Brain microvascular endothelial cell (primary cell): ENCODE measurements at regions not wholly inside any gene's neighbourhood (a gene's known extent, or its start where the extent isn't known, plus 50 kb on each side); places are given as distances from the start of the nearest gene placed in this dataset.

Source experiments
- DNase-seq: peaks from one replicate; pipeline ENCODE4 v3.0.0-alpha.2; 2020
- H3K27ac ChIP-seq: fragments of 250-450 bp; sonication (Bioruptor Pico); 2 replicates; pipeline ENCODE4 v1.5.1; 2020; ENCODE audit warnings: mild to moderate bottlenecking, moderate library complexity
- H3K27me3 ChIP-seq: fragments of 250-450 bp; sonication (Bioruptor Pico); replicated peaks from 2 replicates; pipeline ENCODE4 v1.5.1; 2020; ENCODE audit warnings: mild to moderate bottlenecking
- H3K36me3 ChIP-seq: fragments of 250-450 bp; sonication (Bioruptor Pico); replicated peaks from 2 replicates; pipeline ENCODE4 v1.5.1; 2020; ENCODE audit warnings: mild to moderate bottlenecking
- H3K4me3 ChIP-seq: 2 replicates; pipeline ENCODE4 v1.5.1; 2011; ENCODE audit warnings: low read depth, mild to moderate bottlenecking, control low read depth, low read length, moderate library complexity
- CTCF ChIP-seq: IDR thresholded peaks from 2 replicates; pipeline ENCODE4 v1.5.1; 2011; ENCODE audit warnings: low read depth, mild to moderate bottlenecking, moderate library complexity, low read length, control low read depth, inconsistent platforms; ENCODE audit errors: missing control alignments
- in situ Hi-C: cut with HindIII; loops from 2 replicates; pipeline ENCODE4 v1.10.0; 2017; ENCODE audit warnings: low sequenced_read_pairs, low pct_ligation_motif_present

GRCh38 chr10:128880159-128880725, 586.8 kb upstream of the MGMT start:
- in situ Hi-C loops, result no loop called here
- Histone ChIP-seq H3K27ac (no peak overlapping the region), H3K36me3 (no peaks in the 10 kb centered on the region), H3K4me3 (no peak overlapping the region), H3K27me3 (no peaks in the 10 kb centered on the region)
- no peak for TF ChIP-seq CTCF
- no peak for DNase-seq

GRCh38 chr10:128881086-128881485, 586.0 kb upstream of the MGMT start:
- Histone ChIP-seq H3K27ac (no peak overlapping the region), H3K27me3 (no peaks in the 10 kb centered on the region), H3K36me3 (no peaks in the 10 kb centered on the region), H3K4me3 (no peak overlapping the region)
- TF ChIP-seq CTCF, result no peak
- no peak for DNase-seq
- in situ Hi-C loops, result no loop called here

GRCh38 chr10:128883231-128884032, 583.6 kb upstream of the MGMT start:
- no peak for DNase-seq
- no peak overlapping the region for H3K4me3 ChIP-seq
- in situ Hi-C loops, result no loop called here
- no peaks in the 10 kb centered on the region for H3K27me3 ChIP-seq
- TF ChIP-seq CTCF, result no peak
- no peak overlapping the region for H3K27ac ChIP-seq
- H3K36me3 ChIP-seq, result no peaks in the 10 kb centered on the region

- no peak for DNase-seq
- Histone ChIP-seq H3K4me3 (no peak overlapping the region), H3K27me3 (no peaks in the 10 kb centered on the region), H3K27ac (no peak overlapping the region), H3K36me3 (no peaks in the 10 kb centered on the region)
- TF ChIP-seq CTCF, result no peak
- in situ Hi-C loops, result no loop called here
Observed at GRCh38 chr10:128884033-128884425, 583.0 kb upstream of the MGMT start.

GRCh38 chr10:128884496-128885072, 582.5 kb upstream of the MGMT start:
- H3K4me3 ChIP-seq, result no peak overlapping the region
- in situ Hi-C loops, result no loop called here
- no peak for TF ChIP-seq CTCF

More at GRCh38 chr10:128884496-128885072, 582.5 kb upstream of the MGMT start:
- no peaks in the 10 kb centered on the region for H3K27me3 ChIP-seq
- DNase-seq, result no peak
- H3K36me3 ChIP-seq, result no peaks in the 10 kb centered on the region
- H3K27ac ChIP-seq, result no peak overlapping the region
